IMR-90 (cell line): ENCODE measurements at regions not wholly inside any gene's neighbourhood (a gene's known extent, or its start where the extent isn't known, plus 50 kb on each side); places are given as distances from the start of the nearest gene placed in this dataset.

ENCODE experiments used
- CTCF ChIP-seq: conservative IDR thresholded peaks from 2 replicates; pipeline ENCODE4 v1.5.1; 2012; ENCODE audit warnings: mild to moderate bottlenecking, low read depth, low read length, improper control_type of control experiment
- ELK1 ChIP-seq: fragments of 150-350 bp; IDR thresholded peaks from 2 replicates; pipeline ENCODE4 v1.6.1; 2016; ENCODE audit warnings: low read depth, mild to moderate bottlenecking, low read length, moderate library complexity, borderline replicate concordance
- MAFK ChIP-seq: IDR thresholded peaks from 2 replicates; pipeline ENCODE4 v1.6.1; 2012; ENCODE audit warnings: low read depth, low read length, improper control_type of control experiment
- NFE2L2 ChIP-seq: fragments of 150-350 bp; IDR thresholded peaks from 2 replicates; pipeline ENCODE4 v1.6.1; 2016; ENCODE audit warnings: low read depth, mild to moderate bottlenecking, low read length
- RFX5 ChIP-seq: IDR thresholded peaks from 2 replicates; pipeline ENCODE4 v1.8.0; 2012; ENCODE audit warnings: low read depth, mild to moderate bottlenecking, low read length, moderate library complexity
- SMC3 ChIP-seq: fragments of 150-350 bp; IDR thresholded peaks from 2 replicates; pipeline ENCODE4 v1.6.1; 2016; ENCODE audit warnings: low read depth, mild to moderate bottlenecking, antibody characterized with exemption, low read length, moderate library complexity

GRCh38 chr18:22560797-22561196 is 143.1 kb upstream of the CTAGE1 start:
- TF ChIP-seq CTCF (no peak), SMC3 (no peak), NFE2L2 (no peak), RFX5 (no peak), ELK1 (no peak), MAFK (no peak)
